Fibroblast of lung (primary cell): ENCODE measurements at regions not wholly inside any gene's neighbourhood (a gene's known extent, or its start where the extent isn't known, plus 50 kb on each side); places are given as distances from the start of the nearest gene placed in this dataset.

Experiments used
- CTCF ChIP-seq, 2 donors: IDR thresholded peaks in 1 of 2; conservative IDR thresholded peaks in 1 of 2; 1 replicate in 1 of 2; 2 replicates in 1 of 2; pipeline ENCODE4 v1.5.1; 2011 to 2012; ENCODE audit warnings: low read length in 2 of 2, control low read depth in 1 of 2, inconsistent platforms in 1 of 2, low read depth in 1 of 2, mild to moderate bottlenecking in 1 of 2
- EZH2 ChIP-seq: IDR thresholded peaks from 2 replicates; pipeline ENCODE4 v1.5.1; 2012; ENCODE audit warnings: low read length, control low read depth, mild to moderate bottlenecking; ENCODE audit errors: missing control alignments

GRCh38 chr1:167152192-167152876 lies 58.5 kb downstream of the STYXL2 start:
- TF ChIP-seq CTCF (conservative IDR thresholded peaks at IDR 0.05 in 1 of 2, IDR thresholded peaks at IDR 0.05 in 1 of 2; ENCODE audit: low read depth in 1 of 2, low read length in 2 of 2) (no peak), EZH2 (no peak)
